RPMI8226 (cell line): ENCODE measurements at regions not wholly inside any gene's neighbourhood (a gene's known extent, or its start where the extent isn't known, plus 50 kb on each side); places are given as distances from the start of the nearest gene placed in this dataset.
"Not testable (repeated sequence)": the region's sequence is repeated elsewhere in the genome, so short reads cannot be mapped to it uniquely, and the experiment has no call there.

Experiments used
- DNase-seq: peaks from one replicate; pipeline ENCODE4 v3.0.0-alpha.2; 2015

DNA sequence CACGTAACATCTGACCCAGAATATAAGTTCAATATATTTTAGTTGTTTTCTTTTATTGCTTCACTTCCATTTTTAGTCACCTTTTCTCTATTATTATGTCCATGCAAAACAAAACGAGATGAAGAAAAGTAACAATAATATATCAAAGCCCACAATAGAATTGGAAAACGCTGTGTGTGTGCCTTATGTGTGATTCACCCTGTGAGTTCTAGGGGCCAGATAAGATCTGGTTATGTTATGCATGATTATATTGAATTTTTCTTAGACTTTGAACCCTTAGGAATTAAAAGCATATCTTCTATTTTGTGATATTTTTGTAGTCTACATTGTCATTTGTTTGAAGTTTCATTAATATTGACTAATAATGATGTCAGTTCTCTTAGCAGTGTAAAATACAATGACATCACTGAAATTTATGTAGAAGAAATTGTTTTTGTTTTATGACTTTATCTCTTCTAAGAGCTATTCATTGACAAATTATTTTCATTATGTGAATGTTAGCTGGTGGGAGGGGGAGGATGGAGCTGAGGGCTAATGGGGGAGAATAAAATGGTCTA, 243.6 kb downstream of the TFAP2B start:
- DNase-seq, result no peak

GRCh38 chr6:51077821-51078518, 259.3 kb downstream of the TFAP2B start:
- DNase-seq, result no peak

DNA sequence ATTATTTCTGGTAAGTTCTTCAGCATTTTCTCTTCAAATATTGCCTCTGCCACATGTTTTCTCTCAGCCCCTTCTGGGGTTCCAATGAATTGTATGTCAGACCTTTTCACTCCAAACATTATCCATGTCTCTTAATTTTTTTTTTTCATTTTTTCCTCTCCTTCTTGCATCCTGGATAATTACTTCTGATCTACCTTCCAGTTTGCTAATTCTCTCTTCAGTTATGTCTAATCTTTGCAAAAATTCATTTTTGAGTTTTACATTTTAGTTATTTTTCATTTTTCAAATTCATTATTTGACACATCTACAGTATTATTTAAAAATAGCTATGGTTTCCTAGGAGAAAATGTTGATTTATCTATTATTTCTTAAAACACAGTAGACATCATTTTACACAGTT, 271.7 kb downstream of the TFAP2B start:
- DNase-seq, result no peak

DNA sequence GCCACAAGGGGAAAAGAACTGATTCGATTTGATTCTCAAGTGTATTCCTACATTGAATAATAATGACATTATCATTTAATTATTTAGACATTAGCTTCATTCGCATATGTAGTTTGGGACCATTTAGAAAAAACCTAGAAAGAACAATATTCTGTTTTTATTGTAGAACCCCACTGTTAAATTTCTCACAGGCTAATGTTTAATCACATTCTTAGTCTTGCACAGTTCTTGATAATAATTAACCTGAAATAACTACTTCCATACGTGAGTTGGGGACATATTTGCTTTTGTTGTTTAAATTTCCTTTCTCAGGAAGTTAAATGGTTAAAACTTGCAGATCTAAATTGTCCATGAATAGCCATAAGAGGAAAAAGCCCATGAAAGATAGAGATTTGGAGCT, 275.2 kb downstream of the TFAP2B start:
- DNase-seq, result no peak

DNA sequence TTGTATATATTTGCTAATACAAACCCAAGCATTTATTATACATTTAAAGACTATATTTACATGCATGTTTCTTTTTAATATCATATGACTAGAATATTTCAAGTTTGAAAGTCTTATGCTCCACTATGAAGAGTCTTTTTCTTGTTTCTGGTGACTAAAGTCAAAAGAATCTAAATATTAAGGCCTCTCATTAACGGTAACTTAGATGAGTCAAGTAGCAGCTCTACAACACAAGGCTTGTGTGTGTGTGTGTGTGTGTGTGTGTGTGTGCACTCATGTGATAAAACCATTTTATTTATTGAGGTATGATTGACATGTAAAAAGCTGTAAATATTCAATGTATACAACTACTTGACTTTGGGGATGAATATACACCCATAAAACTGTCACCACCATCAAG, 275.6 kb downstream of the TFAP2B start:
- DNase-seq, result no peak

DNA sequence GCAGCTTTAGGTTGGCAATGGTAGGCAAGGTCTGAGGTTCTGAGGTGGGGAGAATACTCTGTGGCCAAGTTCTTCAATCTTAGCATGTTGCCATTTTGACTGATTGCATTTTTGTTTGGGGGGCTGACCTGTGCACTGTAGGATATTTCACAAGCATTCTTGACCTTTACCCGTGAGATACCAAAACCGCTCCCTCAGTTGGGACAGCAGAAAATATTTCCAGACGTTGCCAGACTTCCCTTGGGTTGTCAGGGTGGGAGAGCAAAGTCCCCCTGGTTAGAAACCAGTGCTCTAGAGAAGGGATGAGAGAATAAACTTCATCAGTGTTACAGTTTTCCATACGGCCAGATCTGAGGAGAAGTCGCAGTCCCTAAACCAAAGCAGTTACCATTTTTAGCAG, 279.6 kb downstream of the TFAP2B start:
- DNase-seq, result no peak

DNA sequence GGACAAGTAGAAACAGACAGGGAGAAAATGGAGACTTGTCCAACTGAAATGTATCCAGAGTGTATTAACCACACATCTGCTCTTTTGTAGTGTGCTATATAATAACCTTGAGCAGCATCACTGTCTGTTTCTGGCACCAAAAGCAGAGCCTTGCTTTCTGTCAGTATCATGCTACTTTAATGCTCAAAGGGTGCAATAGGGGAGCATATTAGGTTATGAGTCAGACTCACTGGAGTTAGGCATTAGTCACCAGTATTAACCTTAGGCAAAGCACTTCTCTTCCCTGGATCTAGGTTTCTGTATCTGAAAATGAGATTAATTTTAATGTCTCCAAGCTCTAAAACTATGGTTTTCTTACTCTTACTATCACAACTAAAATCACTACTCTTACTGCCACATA, 280.1 kb downstream of the TFAP2B start:
- no peak for DNase-seq

DNA sequence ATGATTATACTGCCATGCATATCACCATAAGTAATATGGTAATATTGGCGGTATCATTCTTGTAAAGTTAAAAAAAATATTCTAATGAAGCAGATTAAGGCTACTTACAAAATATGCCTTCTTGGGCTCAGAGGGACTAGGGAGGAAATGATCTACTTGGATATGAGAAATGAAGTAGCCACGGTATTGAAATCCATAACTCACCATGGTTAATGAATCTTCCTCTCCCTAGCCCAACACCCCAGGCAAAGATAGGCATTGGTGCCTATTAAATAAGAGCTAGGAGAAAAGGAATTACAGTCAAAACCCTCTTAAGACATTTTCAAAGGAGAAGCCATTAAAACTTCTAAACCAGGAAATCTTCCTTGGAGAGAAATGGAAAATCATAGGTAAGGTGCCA, 280.5 kb downstream of the TFAP2B start:
- DNase-seq, result no peak

- DNase-seq, result no peak
Measured at GRCh38 chr6:51105357-51105756, 286.7 kb downstream of the TFAP2B start.

DNA sequence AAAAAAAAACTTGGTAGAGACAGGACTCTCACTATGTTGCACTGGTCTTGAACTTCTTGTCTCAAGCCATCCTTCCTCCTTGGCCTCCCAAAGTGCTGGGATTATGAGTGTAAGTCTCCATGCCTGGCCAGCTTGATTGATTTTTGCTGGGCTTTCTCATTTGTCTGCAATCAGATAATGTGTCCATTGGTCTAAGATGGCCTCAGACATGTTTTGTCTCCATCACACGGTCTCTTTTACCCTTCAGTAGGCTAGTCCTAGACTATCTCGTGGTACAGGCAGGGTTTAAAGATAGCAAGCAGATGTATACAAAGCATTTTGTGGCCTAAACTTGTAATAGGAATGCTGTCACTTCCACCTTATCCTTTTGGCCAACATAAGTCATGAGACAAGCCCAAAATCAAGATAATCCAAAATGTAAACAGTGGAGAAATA, 289.1 kb downstream of the TFAP2B start:
- no peak for DNase-seq

DNA sequence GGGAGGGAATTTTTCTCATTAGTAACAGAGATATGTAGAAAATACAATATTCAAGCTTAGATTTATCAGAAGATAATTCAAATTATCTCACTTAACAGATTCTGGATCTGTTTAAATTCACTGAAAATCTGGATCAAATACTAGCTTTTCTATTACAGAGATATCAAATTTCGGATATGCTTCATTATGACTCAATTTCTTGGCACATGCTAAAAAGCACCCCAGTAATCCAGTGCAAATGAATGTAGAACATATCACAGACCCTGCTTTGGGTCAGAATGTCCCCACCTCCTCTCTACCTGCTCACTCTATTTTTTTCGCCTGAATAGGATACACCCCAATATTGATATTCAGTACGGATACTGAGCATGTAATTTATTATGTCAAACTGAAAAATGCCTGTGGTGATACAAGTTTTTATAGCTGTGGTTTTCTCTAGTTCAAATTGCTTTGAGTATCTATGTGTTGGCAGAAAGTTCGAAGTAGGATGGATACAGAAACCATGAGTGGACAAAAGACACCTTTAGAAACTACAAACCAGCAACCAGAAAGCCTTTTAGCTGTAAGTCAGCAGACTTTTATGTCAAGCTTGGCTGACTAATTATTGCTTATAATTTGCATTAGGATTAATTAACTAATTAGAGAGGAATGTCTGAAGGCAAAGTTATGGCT, 290.0 kb downstream of the TFAP2B start:
- DNase-seq, result no peak

DNA sequence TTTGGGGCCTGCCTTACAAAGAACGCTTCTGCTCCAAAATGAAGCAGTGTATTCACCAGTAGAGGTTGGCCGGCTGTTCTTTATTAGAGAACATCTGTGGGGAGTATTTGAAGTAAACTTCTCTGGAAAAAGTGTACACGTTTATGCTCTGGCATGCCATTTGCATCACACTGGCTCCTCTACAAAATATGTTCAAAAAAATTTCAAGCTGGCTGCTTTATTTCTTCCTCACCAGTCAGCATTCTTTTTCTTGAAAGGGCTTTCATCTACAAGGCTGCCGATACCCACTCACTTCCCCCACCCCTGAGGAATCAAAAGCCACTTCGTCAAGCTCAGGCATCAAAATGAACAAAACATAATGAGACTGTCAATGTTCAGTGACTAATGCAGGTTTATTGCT, 294.1 kb downstream of the TFAP2B start:
- DNase-seq, result no peak

- DNase-seq, result no peak
Measured at GRCh38 chr6:51116723-51117122, 298.1 kb downstream of the TFAP2B start.

DNA sequence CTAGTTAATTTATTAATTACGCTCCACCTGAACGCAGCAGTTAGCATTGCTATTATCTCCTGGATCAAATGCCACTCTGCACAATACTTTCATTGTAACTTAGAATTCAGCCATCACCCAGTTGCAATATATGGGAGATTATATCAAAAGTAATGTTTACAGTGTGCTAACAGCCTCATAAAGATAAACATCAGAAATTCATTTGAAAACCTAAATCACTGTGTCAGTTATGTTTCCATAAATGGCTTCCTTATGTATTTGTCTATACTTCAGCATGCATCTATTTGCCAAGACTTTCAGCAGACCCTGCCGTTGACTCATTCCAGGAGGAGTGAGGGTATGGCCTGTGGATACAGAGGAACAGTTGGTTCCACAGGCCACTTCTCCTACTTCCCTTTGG, 300.1 kb downstream of the TFAP2B start:
- no peak for DNase-seq

DNA sequence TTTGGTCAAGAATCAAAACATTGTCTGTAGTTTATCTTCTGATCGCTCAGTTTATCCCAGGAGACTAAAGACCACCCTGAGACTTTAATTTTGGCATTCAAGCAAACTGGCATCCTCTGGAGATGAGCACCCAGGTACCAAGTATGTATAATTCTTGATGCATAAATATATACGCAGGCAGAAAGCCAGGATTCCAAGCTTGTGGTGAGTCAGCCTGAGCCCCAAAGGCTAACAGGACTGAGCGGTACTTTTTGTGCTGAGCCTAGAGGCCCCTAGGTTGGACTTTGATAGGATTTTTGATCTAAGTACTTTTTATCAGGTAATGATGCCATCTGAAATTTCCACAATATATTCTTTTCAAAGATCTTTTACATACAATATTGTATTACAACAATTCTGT, 301.3 kb downstream of the TFAP2B start:
- no peak for DNase-seq

DNA sequence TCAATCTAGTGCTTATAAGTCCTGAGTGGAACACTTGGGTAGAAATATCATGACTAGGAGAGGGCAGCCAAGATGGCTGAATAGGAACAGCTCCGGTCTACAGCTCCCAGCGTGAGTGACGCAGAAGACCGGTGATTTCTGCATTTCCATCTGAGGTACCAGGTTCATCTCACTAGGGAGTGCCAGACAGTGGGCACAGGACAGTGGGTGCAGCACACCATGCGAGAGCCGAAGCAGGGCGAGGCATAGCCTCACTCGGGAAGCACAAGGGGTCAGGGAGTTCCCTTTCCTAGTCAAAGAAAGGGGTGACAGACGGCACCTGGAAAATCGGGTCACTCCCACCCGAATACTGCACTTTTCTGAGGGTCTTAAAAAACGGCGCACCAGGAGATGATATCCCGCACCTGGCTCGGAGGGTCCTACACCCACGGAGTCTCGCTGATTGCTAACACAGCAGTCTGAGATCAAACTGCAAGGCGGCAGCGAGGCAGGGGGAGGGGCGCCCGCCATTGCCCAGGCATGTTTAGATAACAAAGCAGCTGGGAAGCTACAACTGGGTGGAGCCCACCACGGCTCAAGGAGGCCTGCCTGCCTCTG, 302.8 kb downstream of the TFAP2B start:
- not testable (repeated sequence) for DNase-seq

- DNase-seq, result no peak
Measured at GRCh38 chr6:51129043-51129442, 310.4 kb downstream of the TFAP2B start.

GRCh38 chr6:51137777-51138176, 319.1 kb downstream of the TFAP2B start:
- no peak for DNase-seq

DNA sequence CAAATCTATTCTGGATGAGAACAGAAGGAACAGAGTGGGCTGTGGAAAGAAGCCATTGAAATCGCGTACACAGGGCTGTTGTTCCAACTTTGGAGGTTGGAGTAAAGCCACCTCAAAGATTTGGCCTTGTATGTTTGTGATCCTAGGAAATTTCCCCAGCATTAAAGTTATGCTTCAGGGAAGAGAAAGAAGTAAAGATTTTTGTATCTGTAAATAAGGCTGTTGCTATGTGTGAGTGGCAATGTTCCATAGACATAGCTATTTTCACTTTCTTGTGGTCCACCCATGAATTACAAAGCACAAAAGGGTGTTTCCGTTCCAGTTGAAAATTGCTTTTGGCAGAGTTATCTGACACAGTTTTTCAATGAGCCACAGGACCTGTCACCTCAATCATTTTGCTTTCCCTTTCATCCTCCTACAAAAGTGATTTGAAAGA, 321.3 kb downstream of the TFAP2B start:
- DNase-seq, result no peak

- DNase-seq, result no peak
Measured at GRCh38 chr6:51141080-51141479, 322.4 kb downstream of the TFAP2B start.

- no peak for DNase-seq
Measured at GRCh38 chr6:51147756-51148155, 329.1 kb downstream of the TFAP2B start.

DNA sequence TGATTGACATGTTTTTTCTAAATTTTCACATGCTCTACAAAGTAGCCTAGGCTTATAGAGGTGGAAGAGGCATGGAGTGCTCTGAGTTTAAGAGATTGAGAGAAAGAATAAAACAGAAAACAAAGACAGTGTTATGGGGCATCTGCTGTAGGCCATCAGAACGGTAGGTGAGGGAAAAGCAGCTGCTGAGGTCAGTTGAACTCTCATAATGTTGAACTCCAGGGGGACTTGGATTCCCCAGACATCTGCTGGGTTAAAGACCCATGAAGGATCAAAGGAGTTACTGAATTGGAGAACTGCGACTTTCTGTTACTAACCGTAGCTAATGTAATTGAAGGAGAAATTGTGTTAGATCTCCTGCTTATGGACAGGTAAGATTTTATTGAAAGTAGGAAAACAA, 333.9 kb downstream of the TFAP2B start:
- DNase-seq, result no peak

GRCh38 chr6:51153109-51153508, 334.4 kb downstream of the TFAP2B start:
- DNase-seq, result no peak

DNA sequence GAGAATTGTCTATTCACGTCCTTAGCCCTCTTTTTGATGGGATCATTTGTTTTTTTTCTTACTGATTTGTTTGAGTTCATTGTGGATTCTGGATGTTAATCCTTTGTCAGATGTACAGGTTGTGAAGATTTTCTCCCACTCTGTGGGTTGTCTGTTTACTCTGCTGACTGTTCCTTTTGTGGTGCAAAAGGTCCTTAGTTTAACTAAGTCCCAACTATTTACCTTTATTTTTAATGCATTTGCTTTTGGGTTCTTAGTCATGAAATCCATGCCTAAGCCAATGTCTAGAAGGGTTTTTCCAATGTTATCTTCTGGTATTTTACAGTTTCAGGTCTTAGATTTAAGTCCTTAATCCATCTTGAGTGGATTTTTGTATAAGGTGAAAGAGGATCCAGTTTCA, 336.3 kb downstream of the TFAP2B start:
- not testable (repeated sequence) for DNase-seq
